ENCODE measurements at regions not wholly inside any gene's neighbourhood (a gene's known extent, or its start where the extent isn't known, plus 50 kb on each side); places are given as distances from the start of the nearest gene placed in this dataset.
"Not testable (repeated sequence)": the region's sequence is repeated elsewhere in the genome, so short reads cannot be mapped to it uniquely, and the experiment has no call there.

- no peak for DNase-seq (ENCODE audit: low spot score)
These were observed 181.7 kb downstream of the FAM43A start for GRCh38 chr3:194867270-194867983.

GRCh38 chr3:194868831-194869230 lies 183.1 kb downstream of the FAM43A start:
- no peak for DNase-seq (ENCODE audit: low spot score)

GRCh38 chr3:194869482-194870169 lies 183.9 kb downstream of the FAM43A start:
- no peak for DNase-seq (ENCODE audit: low spot score)

DNA sequence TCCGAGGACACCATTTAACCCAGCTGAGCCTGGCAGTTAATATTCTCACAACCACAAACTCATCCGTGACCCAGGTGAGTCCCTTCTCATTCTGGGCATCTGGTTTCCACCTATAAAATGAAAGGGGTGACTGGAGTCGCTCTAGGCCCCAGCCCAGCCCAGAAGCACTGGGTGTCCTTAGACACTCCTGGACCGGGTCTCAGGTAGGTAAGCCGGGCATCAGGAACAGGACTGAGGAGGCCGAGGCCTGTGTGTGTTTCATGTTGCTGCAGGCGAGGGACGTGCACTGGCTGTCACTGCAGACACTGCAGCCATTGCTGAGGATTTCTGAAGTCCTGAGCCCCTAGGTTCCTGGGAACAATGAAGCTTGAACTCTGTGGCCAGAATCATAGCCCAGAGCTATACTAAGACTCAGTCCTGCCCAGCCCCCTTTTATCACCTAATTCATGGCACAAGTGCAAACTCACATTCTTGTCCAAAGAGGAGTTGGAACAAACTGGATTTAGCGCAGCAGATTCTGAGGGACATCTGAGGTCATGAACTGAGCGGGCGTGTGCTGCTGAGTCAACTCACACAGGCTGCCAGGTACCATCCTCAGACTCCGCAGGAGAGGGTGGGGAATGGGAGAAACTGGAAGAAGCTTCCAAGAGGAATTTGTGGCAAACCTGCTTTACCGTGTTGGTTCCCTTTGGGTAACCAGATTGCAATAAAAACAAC lies 184.9 kb downstream of the FAM43A start:
- no peak for DNase-seq (ENCODE audit: low spot score)

GRCh38 chr3:194871143-194871863 lies 185.6 kb downstream of the FAM43A start:
- DNase-seq (ENCODE audit: low spot score) = no peak

DNA sequence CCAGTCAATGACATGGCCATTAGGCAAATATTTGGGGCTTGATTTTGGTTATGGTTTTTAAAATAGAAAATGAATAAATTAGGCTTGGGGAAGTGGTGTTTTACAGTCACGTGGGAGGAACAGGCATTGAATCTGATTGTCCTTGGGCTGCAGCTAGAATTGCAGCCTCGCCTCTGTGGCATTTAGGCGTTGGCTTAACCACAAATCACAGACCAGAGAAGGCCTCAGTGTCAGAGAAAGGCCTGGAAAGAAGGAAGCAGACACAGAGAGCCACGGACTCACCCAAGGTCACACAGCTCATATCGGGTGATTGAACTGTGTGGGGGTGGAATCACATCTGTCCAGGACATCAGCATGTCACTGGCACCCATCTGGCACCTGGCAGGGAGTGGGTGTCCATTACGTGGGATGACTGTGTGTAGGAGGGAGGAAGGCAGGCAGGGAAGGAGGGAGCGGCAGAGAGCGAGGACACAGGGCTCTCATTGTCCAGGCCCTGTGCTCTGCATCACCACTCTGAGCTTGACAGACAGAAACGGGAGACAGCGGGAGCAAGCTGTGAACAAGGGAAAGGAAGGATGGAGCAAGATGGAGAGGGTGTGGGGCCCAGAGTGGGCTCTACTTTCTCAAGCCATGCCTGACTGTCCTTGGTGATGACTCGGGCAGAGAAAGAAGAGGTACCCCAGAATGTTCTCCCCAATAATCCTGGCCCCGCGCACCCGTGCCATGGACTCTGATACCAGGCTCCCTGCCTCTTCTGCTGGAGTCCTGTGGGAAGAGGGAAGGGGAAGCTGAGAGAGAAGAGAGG lies 186.4 kb downstream of the FAM43A start:
- DNase-seq (ENCODE audit: low spot score) = no peak

DNA sequence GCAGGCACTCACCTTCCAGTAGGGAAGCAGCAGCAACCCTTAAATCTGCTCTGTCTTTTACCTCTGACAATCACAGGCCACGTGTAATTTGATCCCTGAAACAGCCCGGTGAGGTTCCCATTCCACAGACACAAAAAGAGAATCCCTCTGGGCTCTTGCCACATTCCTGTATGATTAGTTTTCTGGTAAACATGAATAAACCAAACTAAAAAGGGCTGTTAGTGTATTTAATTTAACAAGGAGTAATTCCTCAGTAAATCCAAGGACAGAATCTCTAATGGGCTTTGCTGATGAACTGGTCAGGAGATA lies 186.9 kb downstream of the FAM43A start:
- DNase-seq (ENCODE audit: low spot score) = no peak

- not testable (repeated sequence) for DNase-seq (ENCODE audit: low spot score)
These were observed 187.8 kb downstream of the FAM43A start for GRCh38 chr3:194873474-194873873.

DNA sequence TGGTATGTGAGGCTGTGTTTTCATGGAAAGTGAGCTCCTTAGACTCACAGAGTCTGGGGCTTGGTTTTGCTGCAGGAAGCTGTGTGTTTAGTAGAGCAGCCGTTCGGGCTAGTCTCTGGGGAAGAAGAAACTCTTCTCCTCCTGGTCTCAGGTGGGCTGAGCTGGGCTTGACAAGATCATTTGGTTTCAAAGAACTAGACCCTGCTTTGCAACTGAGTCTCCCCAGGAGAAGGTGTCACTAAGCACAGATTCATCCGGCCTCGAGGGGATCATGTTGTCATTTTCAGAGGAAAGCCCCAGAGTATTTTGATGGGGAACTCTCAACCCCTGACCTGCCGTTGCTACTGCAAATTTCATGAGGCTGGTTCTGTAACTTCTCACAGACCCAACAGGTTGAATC lies 188.5 kb downstream of the FAM43A start:
- DNase-seq (ENCODE audit: low spot score) = no peak

DNA sequence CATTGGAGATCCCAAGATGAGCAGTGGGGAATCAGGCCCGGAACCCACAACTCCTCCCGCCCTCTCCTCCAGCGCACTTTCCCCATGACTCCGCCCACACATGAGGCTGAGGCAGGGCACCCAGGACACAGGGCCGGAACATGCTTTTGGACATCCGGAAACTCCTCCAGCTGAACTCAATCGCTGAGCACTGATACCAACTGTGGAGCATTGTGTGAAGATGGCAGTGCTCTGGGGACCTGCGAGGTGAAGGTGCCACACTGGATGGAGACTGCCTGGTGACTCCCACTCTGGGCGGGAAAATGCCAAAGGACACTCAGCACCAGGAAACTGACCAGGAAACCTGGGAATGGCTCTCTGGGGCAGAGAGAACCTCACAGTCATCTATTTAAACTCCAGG lies 189.1 kb downstream of the FAM43A start:
- no peak for DNase-seq (ENCODE audit: low spot score)

DNA sequence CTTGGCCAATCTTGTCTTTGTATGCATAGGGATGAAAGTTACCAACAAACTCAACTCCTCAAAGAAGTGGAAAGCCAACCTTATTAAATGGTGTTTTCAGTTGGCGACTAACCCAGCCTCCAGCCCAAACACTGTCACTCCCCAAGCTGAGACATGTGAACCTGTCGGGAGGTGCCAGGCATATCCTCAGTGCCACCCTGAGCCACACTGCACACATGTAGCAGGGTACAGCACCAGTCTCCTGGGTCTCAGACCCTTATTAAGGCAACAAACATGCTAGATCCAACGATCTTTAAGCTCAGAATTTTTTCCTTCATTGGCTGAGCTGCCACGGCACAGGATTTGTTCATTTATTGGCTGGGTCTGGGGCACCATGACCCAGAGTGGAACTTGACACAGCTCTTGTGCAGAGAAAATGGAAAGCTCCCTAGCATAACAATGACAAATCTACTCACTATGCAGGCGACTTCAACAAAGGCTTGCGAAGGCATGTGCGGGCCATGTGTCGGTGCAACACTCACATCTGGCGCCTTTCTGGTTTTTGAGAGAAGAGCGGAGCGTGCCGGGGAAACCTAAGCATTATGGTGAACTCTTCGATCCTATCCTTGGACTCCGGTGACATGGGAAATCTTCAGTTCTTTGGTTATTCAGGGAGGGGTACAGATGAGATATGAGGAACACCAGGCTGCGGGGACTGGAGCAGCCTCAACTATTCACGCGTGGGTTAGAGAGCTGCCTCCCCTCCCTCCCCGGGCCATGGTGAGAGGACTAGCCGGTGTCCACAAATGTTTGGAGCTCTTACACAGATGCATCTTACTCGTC lies 190.1 kb downstream of the FAM43A start:
- no peak for DNase-seq (ENCODE audit: low spot score)

- no peak for DNase-seq (ENCODE audit: low spot score)
These were observed 190.9 kb downstream of the FAM43A start for GRCh38 chr3:194876403-194877095.

DNA sequence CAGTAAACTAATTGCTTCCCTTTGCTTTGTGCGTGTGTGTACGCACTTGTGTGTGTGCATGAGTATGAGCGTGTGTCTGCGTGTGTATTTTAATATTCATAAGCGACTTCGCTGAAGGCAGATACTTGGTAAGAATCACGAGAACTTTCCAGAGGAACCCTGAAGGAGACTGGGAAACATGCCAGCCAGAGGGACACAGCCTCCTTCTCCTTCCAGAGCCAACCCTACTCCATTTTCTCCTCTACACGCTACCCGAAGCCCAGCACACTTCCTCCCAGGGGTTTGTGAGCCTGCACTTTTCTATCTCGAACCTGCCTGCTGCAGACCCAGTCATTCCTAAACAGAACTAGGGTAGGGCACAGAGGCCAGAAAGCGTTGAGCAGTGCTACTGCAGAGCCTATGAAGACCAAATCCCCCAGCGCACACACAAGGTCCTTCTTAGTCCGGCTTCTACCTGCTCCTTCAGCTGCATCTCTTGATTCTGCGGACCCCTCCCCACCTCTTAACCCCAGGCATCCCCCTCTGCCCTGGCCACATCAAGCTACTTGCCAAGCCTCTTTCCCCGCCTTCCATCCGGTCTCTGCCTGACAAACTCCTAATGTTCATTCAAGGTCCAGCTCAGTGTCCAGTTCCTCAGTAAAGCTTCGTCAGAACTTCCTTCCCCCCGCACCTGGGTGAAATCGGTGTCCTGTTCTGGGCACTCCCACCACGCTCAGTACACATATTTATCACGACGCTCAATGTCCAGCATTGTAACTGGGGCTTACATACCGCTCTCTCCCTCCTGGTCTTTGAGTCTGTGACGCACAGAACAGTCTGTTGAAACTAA lies 191.8 kb downstream of the FAM43A start:
- no peak for DNase-seq (ENCODE audit: low spot score)

DNA sequence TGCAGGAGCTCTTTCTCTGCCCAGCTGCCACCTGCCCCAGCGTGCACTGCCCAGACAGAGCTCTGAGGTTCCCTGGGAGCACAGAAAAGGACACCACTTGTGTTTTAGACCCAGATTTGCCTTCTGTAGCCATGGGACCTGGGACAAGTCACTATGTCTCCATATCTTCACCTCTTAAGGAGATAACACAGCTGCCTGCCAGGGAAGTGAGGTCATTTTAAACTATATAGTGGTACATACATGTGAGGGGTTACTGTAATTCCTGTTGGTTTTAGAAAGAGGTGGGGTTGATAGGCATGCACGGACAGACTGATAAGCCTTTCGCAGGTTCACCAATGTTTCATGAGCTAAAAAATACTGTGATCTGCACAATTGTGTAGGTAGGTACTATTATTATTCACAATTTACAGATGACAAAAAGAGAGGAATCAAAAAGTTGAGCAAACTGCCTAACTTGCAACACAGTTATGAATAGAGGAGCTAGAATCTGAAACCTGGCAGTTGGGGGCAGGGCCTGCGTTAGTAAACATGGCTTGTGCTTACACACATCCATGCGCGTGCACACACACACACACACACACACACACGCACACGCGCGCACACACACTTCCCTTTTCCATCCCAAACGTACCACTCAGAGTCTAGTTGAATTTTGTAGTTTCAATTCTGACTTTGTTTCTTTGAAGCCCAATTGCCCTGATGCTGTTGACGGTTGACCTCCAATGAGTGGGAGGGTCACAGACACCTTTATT lies 193.6 kb downstream of the FAM43A start:
- DNase-seq (ENCODE audit: low spot score) = no peak

GRCh38 chr3:194879991-194880939 lies 194.6 kb downstream of the FAM43A start:
- no peak for DNase-seq (ENCODE audit: low spot score)

DNA sequence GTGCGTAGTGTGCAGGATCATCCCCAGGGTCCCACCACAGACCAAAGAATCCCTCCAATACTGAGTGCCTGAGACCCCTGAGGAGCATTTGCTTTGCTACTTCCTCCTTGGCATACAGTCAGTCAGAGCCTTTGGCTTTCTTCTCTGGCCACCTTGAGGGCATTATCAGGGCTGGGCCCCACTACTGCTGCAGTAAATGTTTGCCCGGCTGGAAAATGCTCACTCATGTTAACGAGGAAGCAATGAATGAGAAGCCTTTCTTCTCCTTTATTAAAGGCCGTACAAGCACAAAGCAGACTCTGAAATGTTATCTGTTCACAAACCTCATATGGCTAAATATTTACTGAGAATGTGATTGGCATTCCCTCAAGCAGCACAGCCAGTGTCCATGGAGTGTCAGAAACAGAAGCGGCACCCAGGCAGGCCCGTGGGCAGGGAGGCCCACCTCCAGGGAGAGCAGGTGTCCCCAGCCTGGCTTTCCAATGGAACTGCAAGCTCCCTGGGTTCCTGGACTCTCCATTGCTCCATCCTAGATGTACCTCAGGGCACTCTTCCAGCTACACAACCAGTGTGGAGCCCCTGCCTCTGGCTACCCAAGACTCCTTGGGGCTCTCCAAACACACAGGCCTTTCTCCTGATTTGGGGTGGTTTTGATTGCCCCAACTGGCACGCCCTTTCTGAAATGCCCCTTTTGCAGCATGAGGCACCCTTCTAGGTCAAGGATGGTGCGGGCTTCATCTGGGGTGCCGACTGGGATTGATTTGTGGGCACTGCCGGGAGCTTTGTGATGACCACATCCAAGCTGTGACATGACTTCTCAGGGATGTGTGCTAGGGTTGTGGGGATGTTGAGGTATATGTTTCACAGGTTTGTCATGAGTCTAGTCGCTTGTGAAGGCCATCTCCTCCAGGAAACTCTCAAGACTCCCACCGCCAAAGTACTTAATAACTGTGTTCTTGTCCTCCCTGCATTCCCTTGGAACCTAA lies 195.6 kb downstream of the FAM43A start:
- DNase-seq (ENCODE audit: low spot score) = no peak
